Parathyroid adenoma (tissue), 2 donors: ENCODE measurements at regions not wholly inside any gene's neighbourhood (a gene's known extent, or its start where the extent isn't known, plus 50 kb on each side); places are given as distances from the start of the nearest gene placed in this dataset.

Experiments used
- H2AFZ ChIP-seq: fragments of 300-600 bp; sonication (generic); one replicate; pipeline ENCODE4 v1.7.0; 2017; ENCODE audit warnings: antibody characterized with exemption, mild to moderate bottlenecking
- H3K27ac ChIP-seq: fragments of 300-600 bp; sonication (generic); one replicate; pipeline ENCODE4 v1.7.0; 2017
- H3K27me3 ChIP-seq: fragments of 300-600 bp; sonication (generic); one replicate; pipeline ENCODE4 v1.7.0; 2017; ENCODE audit warnings: low read length; ENCODE audit not compliant: control insufficient read depth, insufficient read depth
- H3K36me3 ChIP-seq: fragments of 300-600 bp; sonication (generic); one replicate; pipeline ENCODE4 v1.7.0; 2017; ENCODE audit warnings: low read length; ENCODE audit not compliant: control insufficient read depth, insufficient read depth
- H3K4me1 ChIP-seq: fragments of 300-600 bp; sonication (generic); one replicate; pipeline ENCODE4 v1.7.0; 2017; ENCODE audit warnings: control low read depth
- H3K4me2 ChIP-seq: fragments of 300-600 bp; sonication (generic); one replicate; pipeline ENCODE4 v1.7.0; 2017; ENCODE audit warnings: low read length
- H3K4me3 ChIP-seq: fragments of 300-600 bp; sonication (generic); one replicate; pipeline ENCODE4 v1.7.0; 2017; ENCODE audit warnings: low read depth, low read length
- H3K79me2 ChIP-seq: fragments of 300-600 bp; sonication (generic); one replicate; pipeline ENCODE4 v1.7.0; 2017; ENCODE audit warnings: control low read depth
- H3K9ac ChIP-seq: fragments of 300-600 bp; sonication (generic); one replicate; pipeline ENCODE4 v1.7.0; 2017; ENCODE audit warnings: mild to moderate bottlenecking
- H3K9me3 ChIP-seq: fragments of 300-600 bp; sonication (generic); one replicate; pipeline ENCODE4 v1.7.0; 2017; ENCODE audit warnings: low read length; ENCODE audit not compliant: control insufficient read depth
- TF ChIP-seq, protein P1 (sequence below): fragments of 300-600 bp; sonication (generic); IDR thresholded peaks from one replicate; pipeline ENCODE4 v1.7.0; 2017; ENCODE audit warnings: antibody characterized with exemption, mild to moderate bottlenecking
- donor health status: primary hyperparathyroidism.

DNA sequence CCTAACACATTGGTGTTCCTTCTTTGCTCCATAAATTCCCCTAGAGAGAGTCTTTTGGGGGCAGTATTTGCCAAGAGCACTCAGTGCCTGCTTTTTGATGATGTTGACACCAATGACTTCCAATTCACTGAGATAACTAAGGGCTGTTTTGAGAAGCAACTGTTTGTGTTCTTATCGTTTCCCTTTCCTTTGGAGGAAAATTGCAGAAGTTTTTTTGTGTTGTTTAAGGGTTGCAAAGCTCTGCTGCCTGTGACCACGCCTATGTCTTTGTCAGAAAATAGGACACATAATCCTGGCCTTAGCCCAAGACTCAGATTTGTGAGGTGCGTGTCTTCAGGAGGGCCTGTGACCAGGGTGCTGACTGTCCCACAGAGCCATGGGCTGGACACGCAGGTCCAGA, 99.6 kb downstream of the FAM43A start:
- H3K4me3 ChIP-seq: no peak overlapping the region
- H3K4me2 ChIP-seq: no peak overlapping the region
- H3K9ac ChIP-seq: no peak overlapping the region
- no peaks in the 10 kb centered on the region for H3K27me3 ChIP-seq
- no peak overlapping the region for H3K27ac ChIP-seq
- no peaks in the 10 kb centered on the region for H3K36me3 ChIP-seq
- no peaks in the 10 kb centered on the region for H3K79me2 ChIP-seq
- no peaks in the 10 kb centered on the region for H3K4me1 ChIP-seq
- H3K9me3 ChIP-seq: no peaks in the 10 kb centered on the region
- TF ChIP-seq, protein P1, sequence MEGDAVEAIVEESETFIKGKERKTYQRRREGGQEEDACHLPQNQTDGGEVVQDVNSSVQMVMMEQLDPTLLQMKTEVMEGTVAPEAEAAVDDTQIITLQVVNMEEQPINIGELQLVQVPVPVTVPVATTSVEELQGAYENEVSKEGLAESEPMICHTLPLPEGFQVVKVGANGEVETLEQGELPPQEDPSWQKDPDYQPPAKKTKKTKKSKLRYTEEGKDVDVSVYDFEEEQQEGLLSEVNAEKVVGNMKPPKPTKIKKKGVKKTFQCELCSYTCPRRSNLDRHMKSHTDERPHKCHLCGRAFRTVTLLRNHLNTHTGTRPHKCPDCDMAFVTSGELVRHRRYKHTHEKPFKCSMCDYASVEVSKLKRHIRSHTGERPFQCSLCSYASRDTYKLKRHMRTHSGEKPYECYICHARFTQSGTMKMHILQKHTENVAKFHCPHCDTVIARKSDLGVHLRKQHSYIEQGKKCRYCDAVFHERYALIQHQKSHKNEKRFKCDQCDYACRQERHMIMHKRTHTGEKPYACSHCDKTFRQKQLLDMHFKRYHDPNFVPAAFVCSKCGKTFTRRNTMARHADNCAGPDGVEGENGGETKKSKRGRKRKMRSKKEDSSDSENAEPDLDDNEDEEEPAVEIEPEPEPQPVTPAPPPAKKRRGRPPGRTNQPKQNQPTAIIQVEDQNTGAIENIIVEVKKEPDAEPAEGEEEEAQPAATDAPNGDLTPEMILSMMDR: no peak
- no peak overlapping the region for H2AFZ ChIP-seq

DNA sequence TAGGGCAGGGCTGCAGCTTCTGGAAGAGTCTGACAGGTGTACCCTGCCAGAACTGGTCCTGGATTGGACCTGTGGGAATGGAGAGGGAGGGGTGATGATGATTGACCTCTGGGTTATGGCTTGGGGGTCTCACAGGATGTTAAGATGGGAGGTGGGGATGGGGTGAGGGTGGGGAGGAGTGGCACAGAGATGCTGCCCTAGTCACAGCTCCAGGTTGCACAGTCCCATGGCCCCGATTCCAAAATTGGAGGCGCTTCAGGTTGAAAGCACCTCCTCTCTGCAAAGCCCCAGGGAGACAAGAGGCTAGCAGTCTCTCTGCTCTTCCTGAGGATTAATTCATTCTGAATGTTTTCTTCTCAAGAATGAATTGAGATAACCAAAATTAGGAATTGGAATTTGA, 101.4 kb downstream of the FAM43A start:
- Histone ChIP-seq H3K9me3 (no peaks in the 10 kb centered on the region), H3K27me3 (no peaks in the 10 kb centered on the region), H3K4me2 (no peak overlapping the region), H3K4me3 (no peak overlapping the region), H3K79me2 (no peaks in the 10 kb centered on the region), H3K4me1 (no peaks in the 10 kb centered on the region), H3K9ac (no peak overlapping the region), H3K36me3 (no peaks in the 10 kb centered on the region), H3K27ac (no peak overlapping the region), H2AFZ (no peak overlapping the region)
- TF ChIP-seq, protein P1: no peak

DNA sequence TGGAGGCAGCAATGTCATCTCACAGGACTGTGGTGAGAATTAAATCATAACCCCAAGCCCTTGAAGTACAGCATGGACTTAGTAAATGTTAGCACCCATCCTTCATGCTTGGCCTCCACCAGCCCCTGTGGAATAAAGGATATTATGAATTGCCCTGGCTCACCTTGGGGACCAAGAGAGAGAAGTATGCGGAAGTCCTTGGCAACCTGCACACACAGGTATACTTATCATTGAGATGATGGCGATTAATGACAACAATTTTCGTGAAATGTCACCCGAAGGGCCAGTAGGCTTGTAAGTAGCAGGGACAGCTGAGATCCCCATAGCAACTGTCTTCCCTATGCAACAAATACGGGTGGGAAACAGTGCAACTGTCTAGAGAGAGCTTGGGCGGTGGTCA, 102.0 kb downstream of the FAM43A start:
- Histone ChIP-seq H3K4me1 (no peaks in the 10 kb centered on the region), H3K79me2 (no peaks in the 10 kb centered on the region), H3K9ac (no peak overlapping the region), H2AFZ (no peak overlapping the region), H3K27ac (no peak overlapping the region), H3K27me3 (no peaks in the 10 kb centered on the region), H3K4me3 (no peak overlapping the region), H3K4me2 (no peak overlapping the region), H3K36me3 (no peaks in the 10 kb centered on the region), H3K9me3 (no peaks in the 10 kb centered on the region)
- TF ChIP-seq, protein P1: no peak

DNA sequence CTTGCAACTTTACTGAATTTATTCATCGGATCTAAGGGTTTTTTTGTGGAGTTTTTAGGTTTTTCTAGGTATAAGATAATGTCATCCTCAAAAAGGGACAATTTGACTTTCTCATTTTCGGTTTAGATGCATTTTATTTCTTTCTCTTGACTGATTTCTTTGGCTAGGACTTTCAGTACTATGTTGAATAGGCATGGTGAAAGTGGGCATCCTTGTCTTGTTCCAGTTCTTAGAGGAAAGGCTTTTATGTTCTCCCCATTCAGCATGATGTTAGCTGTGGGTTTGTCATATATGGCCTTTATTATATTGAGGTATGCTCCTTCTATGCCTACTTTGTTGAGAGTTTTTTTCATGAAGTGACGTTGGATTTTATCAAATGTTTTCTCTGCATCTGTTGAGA, 106.7 kb downstream of the FAM43A start:
- Histone ChIP-seq H3K36me3 (no peaks in the 10 kb centered on the region), H3K4me3 (no peak overlapping the region), H3K79me2 (no peaks in the 10 kb centered on the region), H3K27me3 (no peaks in the 10 kb centered on the region), H3K27ac (no peak overlapping the region), H3K4me1 (no peaks in the 10 kb centered on the region), H3K4me2 (no peak overlapping the region), H3K9ac (no peak overlapping the region), H3K9me3 (no peaks in the 10 kb centered on the region), H2AFZ (no peak overlapping the region)
- TF ChIP-seq, protein P1: no peak

DNA sequence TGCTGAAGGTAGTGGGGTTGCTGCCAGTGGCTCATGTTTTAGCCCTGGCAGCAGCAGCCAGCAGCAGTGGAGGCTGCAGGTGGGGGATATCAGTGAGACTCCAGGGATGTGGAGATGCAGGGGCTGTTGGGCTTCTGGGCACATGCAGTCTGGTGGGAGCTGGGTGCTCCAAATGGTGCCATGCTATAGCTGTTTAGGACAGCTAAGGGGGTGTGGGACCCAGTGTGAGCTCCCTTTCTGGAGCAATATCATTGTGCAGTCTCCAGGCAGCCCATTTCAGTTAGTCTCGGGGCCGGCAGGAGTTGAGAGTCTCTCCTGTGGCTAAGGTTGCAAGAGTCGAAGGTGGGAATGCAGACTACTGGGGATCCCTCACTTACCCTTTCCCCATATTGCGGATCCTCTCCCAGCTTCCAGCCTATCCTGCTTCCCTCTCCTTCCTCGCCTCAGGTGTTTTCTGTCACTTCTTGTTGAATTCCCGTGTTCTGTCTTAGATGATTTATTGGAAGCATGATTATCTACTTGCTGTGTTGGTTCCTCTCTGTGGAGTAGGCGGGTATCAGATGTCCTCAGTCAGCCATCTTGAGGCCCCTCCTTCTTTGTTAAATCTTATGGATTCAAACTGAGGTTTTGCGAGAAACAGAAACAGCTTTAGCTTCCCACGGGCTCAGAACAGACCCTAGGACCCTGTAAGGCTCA, 112.0 kb downstream of the FAM43A start:
- TF ChIP-seq, protein P1: no peak
- H3K9ac ChIP-seq: no peak overlapping the region
- no peak overlapping the region for H3K27ac ChIP-seq
- no peaks in the 10 kb centered on the region for H3K79me2 ChIP-seq
- no peak overlapping the region for H3K4me3 ChIP-seq
- H3K9me3 ChIP-seq: no peaks in the 10 kb centered on the region
- H3K27me3 ChIP-seq: no peaks in the 10 kb centered on the region
- no peak overlapping the region for H2AFZ ChIP-seq
- H3K4me2 ChIP-seq: no peak overlapping the region
- H3K4me1 ChIP-seq: no peaks in the 10 kb centered on the region
- H3K36me3 ChIP-seq: no peaks in the 10 kb centered on the region
